A549 (cell line): ENCODE measurements at regions not wholly inside any gene's neighbourhood (a gene's known extent, or its start where the extent isn't known, plus 50 kb on each side); places are given as distances from the start of the nearest gene placed in this dataset.

Experiments
- CTCF ChIP-seq: fragments of >200 bp; sonication (Bioruptor Twin); formaldehyde crosslinking; IDR thresholded peaks from 3 replicates; pipeline ENCODE4 v1.5.1; 2016
- JUN ChIP-seq, 2 experiments: fragments of >200 bp; sonication (Bioruptor Twin); formaldehyde crosslinking; IDR thresholded peaks; 2 replicates in 1 of 2; 3 replicates in 1 of 2; pipeline ENCODE4 v1.6.1; 2016 to 2017
- NPAS2 ChIP-seq: fragments of 250-450 bp; sonication (Bioruptor Pico); IDR thresholded peaks from 2 replicates; pipeline ENCODE4 v1.8.0; 2022; ENCODE audit warnings: mild to moderate bottlenecking, moderate library complexity, borderline replicate concordance
- POLR2A ChIP-seq: IDR thresholded peaks from 2 replicates; pipeline ENCODE4 v1.6.1; 2012; ENCODE audit warnings: mild to moderate bottlenecking, low read length
- POLR2AphosphoS2 ChIP-seq: conservative IDR thresholded peaks from 2 replicates; pipeline ENCODE4 v1.6.1; 2012; ENCODE audit warnings: low read length, improper control_type of control experiment, inconsistent platforms
- SREBF2 ChIP-seq: fragments of 450-650 bp; IDR thresholded peaks from 2 replicates; pipeline ENCODE4 v1.6.1; 2014; ENCODE audit warnings: mild to moderate bottlenecking, moderate library complexity
- ZSCAN20 ChIP-seq: fragments of 250-450 bp; sonication (Bioruptor Pico); IDR thresholded peaks from 2 replicates; pipeline ENCODE4 v1.8.0; 2022; ENCODE audit warnings: mild to moderate bottlenecking, moderate library complexity

GRCh38 chr18:10149768-10150556, 236.1 kb downstream of the VAPA start:
- TF ChIP-seq POLR2AphosphoS2 = no peak
- no peak for TF ChIP-seq CTCF
- no peak for TF ChIP-seq JUN (IDR thresholded peaks at IDR 0.05)
- no peak for TF ChIP-seq ZSCAN20 (CRISPR knock-in tag)
- TF ChIP-seq NPAS2 (CRISPR knock-in tag) = no peak
- no peak for TF ChIP-seq POLR2A
- TF ChIP-seq SREBF2 = no peak
